ENCODE measurements at regions not wholly inside any gene's neighbourhood (a gene's known extent, or its start where the extent isn't known, plus 50 kb on each side); places are given as distances from the start of the nearest gene placed in this dataset.

DNA sequence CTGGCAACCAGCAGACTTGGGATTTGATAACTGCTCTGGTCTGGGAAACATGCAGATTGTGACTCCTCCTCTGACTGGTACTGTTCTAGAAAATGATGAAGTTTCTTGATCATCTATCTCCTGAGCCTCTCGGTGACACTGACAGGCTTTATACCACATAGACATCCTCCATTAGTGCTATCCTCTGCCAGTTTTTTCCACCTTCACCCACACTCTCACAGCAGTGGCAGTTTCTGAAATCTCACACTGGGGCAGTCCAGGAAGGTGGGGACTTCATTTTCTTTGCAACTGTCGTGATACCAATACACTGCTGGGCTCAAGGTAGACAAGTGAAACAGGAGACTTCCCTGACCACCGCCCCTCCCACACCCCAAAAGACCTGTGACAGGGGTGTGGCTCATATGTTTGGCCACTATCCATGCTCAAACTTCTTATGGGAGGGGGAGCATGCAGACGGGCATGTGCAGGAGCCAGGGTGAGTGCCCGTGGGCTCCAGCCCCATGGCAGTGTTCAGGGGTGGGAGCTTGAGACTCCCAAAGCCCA, 66.3 kb upstream of the RMDN2 start:
- no peak for DNase-seq (ENCODE audit: extremely low read depth in 1 of 2, low read depth in 1 of 2)

DNA sequence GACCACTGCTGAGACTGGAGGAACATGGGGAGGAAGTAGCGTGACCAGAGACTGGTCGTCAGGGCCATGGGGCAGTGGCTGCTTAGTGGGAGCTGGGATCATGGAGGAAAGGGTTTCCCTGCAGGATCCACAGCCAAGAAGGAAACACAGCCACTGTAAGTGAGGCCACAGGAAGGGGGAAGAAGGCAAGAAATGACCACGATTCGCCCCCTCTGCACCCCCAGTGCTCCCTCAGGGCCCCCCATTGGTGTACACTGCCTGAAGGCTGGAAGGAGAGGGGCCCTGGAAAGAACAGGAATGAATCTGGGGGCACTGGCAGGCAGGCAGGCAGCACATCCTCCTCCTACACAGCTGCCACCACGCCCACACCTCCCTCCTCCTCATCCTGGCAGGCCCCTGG, 62.5 kb upstream of the RMDN2 start:
- DNase-seq (ENCODE audit: extremely low read depth in 1 of 2, low read depth in 1 of 2) = no peak

DNA sequence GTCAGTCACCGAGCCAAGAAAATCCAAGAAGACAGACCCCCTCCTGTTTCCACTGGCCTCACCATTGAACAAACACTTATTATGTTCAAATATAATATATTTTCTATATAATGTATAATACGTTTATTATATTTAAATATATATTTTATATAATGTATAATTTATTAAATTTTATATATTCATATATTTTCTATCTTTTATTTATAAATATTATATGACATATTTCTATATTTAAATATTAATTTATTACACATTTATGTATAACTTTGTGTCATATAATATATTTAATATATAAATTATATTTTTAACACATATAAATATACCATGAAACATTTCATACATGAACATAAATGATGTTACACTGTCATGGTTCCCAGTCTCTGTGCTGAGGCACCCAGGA, 60.9 kb upstream of the RMDN2 start:
- DNase-seq (ENCODE audit: extremely low read depth in 1 of 2, low read depth in 1 of 2) = no peak

DNA sequence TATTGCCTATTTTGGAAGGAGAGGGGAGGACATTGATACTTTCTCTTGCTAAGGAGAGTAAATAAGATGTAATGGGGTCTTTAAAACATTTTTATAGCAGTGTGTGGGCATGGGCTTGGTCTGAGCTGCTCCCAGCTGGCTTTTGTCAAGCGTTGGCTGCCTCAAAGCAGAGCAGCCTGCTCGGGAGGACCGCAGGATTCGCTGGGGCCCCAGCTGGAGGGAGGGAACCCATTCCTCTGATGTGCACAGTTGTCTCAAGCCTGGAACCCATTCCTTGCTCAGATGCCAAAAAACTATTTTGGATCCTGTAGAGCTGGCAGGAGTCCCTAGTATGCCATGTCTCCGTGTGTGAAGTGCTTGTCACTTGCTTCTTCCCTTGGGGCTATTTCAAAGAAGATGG, 59.4 kb upstream of the RMDN2 start:
- no peak for DNase-seq (ENCODE audit: extremely low read depth in 1 of 2, low read depth in 1 of 2)

DNA sequence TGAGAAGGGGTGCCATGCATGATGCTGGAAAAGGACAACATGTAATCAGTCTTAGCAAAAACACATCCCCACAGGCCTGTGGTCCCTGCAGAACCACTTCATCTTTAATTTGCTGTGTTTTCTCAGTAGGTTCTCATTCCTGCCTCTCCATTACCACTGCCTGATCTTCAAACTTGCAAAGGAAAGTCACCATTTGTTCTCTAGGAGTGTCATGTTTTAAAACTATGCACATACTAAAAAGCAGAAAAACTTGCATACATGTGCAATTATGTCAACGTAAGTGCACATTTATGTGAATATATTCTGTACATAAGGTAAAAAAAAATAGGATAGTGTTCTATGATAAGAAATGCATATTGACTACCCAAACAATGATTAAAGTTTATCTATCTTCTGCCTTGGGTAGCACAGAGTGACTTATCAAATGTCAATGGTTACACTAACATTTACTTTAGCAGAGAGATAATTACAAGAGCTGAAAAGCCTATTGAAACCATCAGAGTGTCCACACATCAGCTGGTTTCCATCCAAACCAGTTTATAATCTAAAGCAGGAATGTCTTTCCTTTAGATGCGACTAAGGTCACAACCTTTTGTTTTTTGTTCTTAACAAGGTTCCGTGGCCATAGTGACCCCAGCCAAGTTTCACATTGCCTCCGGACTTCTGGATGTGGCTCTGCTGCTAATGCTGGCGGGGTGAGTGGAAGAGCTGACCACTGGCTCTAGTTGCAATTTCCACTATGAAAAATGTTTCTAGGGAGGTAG, 58.7 kb upstream of the RMDN2 start:
- no peak for DNase-seq (ENCODE audit: extremely low read depth in 1 of 2, low read depth in 1 of 2)

DNA sequence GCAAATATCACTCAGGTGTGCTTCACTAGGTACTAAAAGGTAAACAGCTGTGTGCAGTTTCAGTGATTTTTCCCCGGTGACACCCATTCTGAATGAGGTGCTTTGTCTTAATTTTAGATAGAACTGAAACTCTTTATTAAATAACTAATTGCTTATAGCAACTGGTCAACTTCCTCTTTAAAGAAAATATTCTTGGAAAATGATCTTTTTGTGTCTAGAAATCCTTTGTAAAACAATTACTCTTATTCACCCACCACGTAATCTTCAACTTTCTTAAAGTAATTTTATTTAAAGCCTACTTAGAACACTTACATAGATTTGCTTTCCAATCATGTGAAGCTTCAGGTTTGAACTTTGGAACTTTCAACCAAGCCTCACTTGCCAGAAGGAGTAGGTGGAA, 57.9 kb upstream of the RMDN2 start:
- no peak for DNase-seq (ENCODE audit: extremely low read depth in 1 of 2, low read depth in 1 of 2)

DNA sequence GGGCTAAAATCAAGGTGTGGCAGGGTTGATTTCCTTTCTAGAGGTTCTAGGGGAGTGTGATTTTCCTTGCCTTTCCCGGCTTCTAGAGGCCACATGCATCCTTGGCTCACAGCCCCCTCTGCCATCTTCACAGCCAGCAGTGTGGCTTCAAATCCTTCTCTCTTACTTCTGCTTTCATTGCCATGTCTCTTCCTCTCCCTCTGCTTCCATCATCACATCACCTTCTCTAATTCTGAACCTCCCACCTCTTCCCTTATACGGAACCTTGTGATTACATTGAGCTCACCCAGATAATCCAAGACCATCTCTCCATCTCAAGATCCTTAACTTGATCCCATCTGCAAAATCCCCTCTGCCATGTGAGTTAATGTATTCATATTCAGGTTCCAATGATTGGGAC, 56.2 kb upstream of the RMDN2 start:
- DNase-seq (ENCODE audit: extremely low read depth in 1 of 2, low read depth in 1 of 2) = no peak

DNA sequence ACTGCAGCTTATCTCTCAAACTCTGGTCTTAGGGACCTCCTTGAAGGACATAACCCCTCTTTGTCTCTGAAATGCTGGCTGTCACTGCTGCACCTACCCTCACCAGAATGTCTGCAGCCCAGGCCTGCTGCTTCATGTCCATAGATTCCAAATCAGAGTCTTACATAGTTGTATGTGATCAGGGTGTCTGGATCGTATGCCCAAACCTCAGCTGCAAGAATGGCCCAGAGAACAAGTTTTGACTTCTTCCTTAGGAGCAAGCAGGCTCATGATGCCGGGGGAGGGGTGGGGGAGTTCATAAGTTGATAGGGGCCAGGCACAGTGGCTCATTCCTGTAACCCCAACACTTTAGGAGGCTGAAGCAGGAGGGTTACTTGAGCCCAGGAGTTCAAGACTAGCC, 55.8 kb upstream of the RMDN2 start:
- no peak for DNase-seq (ENCODE audit: extremely low read depth in 1 of 2, low read depth in 1 of 2)

DNA sequence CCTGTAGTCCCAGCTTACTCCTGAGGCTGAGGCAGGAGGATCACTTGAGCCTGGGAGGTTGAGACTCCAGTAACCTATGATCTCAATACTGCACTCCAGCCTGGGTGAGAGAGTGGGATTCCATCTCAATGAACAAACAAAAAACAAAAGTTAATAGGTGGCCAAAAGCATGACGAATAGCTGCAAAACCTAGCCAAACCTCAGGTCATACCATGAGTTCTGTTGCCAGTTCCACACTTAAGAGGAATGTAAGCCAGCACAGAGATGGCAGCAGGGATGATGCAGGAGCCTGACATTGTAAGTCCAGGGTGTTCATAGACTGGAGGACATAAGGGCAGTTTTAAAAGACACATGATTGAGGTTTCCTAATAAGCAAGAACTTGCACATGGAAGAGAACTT, 55.3 kb upstream of the RMDN2 start:
- DNase-seq (ENCODE audit: extremely low read depth in 1 of 2, low read depth in 1 of 2) = no peak

DNA sequence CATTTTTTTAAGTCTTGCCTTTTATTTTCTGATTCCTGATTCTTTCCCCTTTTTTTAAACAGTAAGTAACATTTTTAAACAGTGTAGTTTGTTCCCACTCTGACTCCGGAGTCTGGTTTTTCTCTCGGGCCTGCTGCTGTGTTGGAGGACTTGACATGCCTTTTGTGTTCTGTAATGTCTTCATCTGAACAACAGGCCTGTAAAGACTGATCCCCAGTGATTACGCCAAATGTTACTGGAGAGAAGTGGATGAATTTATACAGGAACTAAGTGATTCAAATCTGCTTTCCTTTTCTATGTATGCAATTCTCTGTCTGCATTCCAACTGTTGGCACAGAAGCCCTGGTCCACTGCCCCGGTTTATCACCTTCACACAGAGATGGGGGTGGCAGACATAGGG, 54.3 kb upstream of the RMDN2 start:
- DNase-seq (ENCODE audit: extremely low read depth in 1 of 2, low read depth in 1 of 2) = no peak

DNA sequence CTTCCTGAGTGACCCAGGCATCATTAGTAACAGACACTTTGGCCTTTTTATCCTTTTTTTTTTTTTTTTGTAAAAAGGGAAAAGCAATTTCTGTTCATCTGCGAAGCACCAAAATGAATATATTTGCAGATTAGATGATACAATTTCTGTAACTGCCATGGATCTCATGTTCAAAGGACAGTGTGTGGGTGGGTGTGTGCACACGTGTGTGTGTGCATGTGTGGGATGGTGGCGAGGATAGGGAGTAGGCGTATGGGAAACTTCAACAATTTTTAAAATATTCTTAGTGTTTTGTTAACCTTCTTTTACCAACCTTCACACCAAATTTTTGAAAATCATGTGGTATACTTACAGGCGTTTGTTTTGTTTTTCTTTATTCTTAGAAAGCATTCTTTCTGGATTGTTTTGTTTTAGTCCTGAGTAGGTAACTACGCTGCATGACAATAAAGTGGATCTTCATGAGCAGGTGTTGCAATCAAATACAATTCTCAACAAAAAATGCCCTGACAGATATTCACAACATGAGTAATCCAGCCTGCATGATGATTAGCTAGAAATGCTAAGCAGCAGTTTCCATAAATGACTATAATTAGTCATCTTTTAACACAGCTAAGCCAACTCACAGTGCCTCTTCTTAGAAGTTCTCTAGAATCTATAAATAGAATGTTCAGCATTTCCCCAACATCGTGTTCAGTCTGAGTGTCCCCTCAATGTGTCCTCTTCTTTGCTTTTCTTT, 53.5 kb upstream of the RMDN2 start:
- DNase-seq (ENCODE audit: extremely low read depth in 1 of 2, low read depth in 1 of 2) = no peak

DNA sequence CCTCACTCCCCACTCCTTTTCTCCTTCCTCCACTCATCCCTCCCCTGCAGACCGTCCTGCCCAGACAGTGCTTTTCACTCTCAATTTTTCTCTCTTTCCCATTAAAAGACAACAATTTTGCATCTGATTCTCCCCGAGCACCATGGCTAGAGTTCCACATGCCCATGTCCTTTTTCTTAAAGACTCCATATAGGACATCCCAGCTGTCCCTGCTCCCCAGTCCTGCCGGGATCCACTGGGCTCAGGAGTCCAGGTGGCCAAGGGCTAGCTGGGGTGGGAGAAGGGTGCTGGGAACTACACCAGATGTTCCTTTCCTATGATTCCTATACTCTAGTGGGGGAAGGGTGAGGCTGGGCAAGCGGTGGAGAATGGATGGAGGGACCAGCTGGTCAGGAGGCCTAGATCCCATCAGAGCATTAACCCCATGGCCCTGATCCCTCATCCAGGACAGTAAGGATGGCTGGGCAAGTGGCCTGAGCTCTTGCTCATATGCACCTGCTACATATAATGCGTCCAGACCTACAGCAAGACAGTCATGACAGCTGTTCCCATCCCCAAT, 52.8 kb upstream of the RMDN2 start:
- DNase-seq (ENCODE audit: extremely low read depth in 1 of 2, low read depth in 1 of 2) = no peak

DNA sequence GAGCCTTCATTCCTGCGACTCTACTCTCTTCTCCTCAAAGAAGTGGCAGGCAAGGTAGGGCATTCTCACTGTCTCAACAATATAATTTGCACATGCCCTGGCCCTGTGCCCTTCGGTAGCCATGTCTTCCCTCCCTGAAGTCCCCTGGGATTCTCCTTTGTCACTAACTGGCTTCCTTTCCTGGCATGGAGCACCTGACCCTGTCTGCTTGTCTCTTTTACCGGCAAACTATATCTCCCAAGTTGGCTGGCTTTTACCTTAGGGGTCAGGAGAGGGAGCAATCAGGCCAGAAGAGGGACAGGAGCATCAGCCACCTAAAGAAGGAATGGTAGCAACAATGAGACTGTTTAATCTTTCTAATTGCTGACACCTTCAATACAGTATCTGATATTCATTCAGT, 51.9 kb upstream of the RMDN2 start:
- DNase-seq (ENCODE audit: extremely low read depth in 1 of 2, low read depth in 1 of 2) = no peak

DNA sequence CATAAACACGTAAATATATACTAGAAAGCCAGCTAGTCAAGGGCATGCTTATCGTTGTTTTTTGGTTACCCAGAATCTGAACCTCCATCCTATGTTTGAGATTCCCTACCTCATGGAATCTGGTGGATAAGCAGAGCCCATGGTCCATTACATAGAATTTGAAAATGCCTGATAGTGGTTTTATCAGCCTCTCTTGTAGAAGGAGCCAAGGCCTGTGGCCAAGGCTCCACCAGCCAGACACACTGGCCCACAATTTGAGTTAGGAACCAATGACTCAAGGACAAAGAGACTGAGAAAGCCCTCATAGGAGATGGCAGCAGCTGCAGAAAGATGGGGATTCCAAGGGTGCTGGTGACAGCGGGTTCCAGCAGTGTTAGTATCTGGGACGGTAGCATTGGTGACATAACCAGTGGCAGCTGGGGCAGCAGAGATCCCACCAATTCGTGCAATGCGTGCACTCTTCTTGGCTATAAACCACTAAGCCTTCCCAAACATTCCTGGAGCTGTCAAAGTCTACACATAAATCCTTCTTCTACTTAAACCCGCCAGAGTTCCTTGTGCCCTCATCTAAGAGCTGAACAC, 51.2 kb upstream of the RMDN2 start:
- no peak for DNase-seq (ENCODE audit: extremely low read depth in 1 of 2, low read depth in 1 of 2)

DNA sequence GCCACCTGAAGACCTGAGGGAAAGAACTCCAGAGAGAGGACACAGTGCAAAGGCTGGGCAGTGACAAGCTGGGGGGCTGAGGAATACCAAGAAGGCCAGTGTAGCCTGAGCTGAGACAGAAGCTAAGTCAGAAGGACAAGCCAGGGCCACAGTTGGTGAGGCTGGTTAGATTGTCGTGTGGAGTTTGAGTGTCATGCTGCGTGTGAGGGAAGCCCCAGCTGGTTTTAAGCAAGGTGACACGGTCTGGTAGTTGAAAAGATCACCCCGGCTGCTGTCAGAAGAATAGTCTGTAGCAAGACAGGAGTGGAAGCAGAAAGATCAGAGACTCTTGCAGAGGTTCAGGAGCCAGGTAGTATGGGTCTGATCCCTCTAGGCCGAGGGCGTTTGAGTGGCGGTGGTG, 50.6 kb upstream of the RMDN2 start:
- DNase-seq (ENCODE audit: extremely low read depth in 1 of 2, low read depth in 1 of 2) = no peak
